IMR-90 (cell line): ENCODE measurements at regions not wholly inside any gene's neighbourhood (a gene's known extent, or its start where the extent isn't known, plus 50 kb on each side); places are given as distances from the start of the nearest gene placed in this dataset.
"Not testable (repeated sequence)": the region's sequence is repeated elsewhere in the genome, so short reads cannot be mapped to it uniquely, and the experiment has no call there.

ENCODE experiments used
- ATAC-seq: fragments of 200-7000 bp; cut with Tn5 transposase; 2 replicates; pipeline ENCODE4 v1.9.1; 2020; ENCODE audit warnings: low read depth, mild to moderate bottlenecking, moderate library complexity
- BruUV-seq: library from RNA; stranded (reverse); fragments of 400-500 nt; replicated peaks from 2 replicates; lab custom pipeline; 2021; lab: Mats Ljungman, UMichigan
- CTCF ChIA-PET: fragments of 300-600 bp; formaldehyde crosslinking; extraction: SDS; loops from one replicate; lab custom pipeline; 2021; ENCODE audit warnings: antibody characterized with exemption; lab: Yijun Ruan, JAX
- POLR2A ChIA-PET: fragments of 300-600 bp; sonication (Branson Sonifier 250); formaldehyde crosslinking; loops from one replicate; lab custom pipeline; 2022; ENCODE audit warnings: antibody characterized with exemption; ENCODE audit not compliant: unreplicated experiment; lab: Charles Lee
- DNase-seq: peaks from one replicate; pipeline ENCODE4 v3.0.0; 2013
- H2AFZ ChIP-seq: replicated peaks from 2 replicates; pipeline ENCODE3; 2013; ENCODE audit warnings: low read length, mild to moderate bottlenecking; ENCODE audit not compliant: poor library complexity
- H2AK5ac ChIP-seq: 2 replicates; pipeline ENCODE4 v1.6.1; 2013; ENCODE audit warnings: low read depth, low read length, inconsistent platforms
- H2AK9ac ChIP-seq: replicated peaks from 2 replicates; pipeline ENCODE3; 2013; ENCODE audit warnings: mild to moderate bottlenecking, low read depth, low read length, moderate library complexity; ENCODE audit not compliant: poor library complexity
- H2BK120ac ChIP-seq: 2 replicates; pipeline ENCODE4 v1.6.1; 2013; ENCODE audit warnings: low read depth, low read length, inconsistent platforms
- H2BK15ac ChIP-seq: 3 replicates; pipeline ENCODE4 v1.6.1; 2013; ENCODE audit warnings: low read depth, low read length, inconsistent platforms
- H2BK20ac ChIP-seq: 2 replicates; pipeline ENCODE4 v1.6.1; 2013; ENCODE audit warnings: low read depth, mild to moderate bottlenecking, inconsistent platforms, low read length, moderate library complexity
- H2BK5ac ChIP-seq: 2 replicates; pipeline ENCODE4 v1.6.1; 2013; ENCODE audit warnings: mild to moderate bottlenecking, low read depth, low read length, inconsistent platforms; ENCODE audit not compliant: poor library complexity, severe bottlenecking
- H3K14ac ChIP-seq: replicated peaks from 2 replicates; pipeline ENCODE4 v1.6.1; 2013; ENCODE audit warnings: low read depth, low read length, inconsistent platforms
- H3K18ac ChIP-seq: 2 replicates; pipeline ENCODE4 v1.6.1; 2013; ENCODE audit warnings: low read depth, low read length, control low read depth
- H3K23ac ChIP-seq: 2 replicates; pipeline ENCODE4 v1.6.1; 2013; ENCODE audit warnings: low read depth, low read length, inconsistent platforms
- H3K27ac ChIP-seq: 2 replicates; pipeline ENCODE4 v1.5.1; 2013; ENCODE audit warnings: mild to moderate bottlenecking, control low read depth, low read length; ENCODE audit not compliant: insufficient read depth
- H3K27me3 ChIP-seq: 2 replicates; pipeline ENCODE4 v1.6.1; 2013; ENCODE audit warnings: low read length; ENCODE audit not compliant: control insufficient read depth, insufficient read depth
- H3K36me3 ChIP-seq: 2 replicates; pipeline ENCODE4 v1.6.1; 2013; ENCODE audit warnings: low read length, mixed read lengths; ENCODE audit not compliant: control insufficient read depth, insufficient read depth
- H3K4ac ChIP-seq: 2 replicates; pipeline ENCODE4 v1.6.1; 2013; ENCODE audit warnings: low read depth, low read length, inconsistent platforms
- H3K4me1 ChIP-seq: 2 replicates; pipeline ENCODE4 v1.6.1; 2013; ENCODE audit warnings: low read length, mixed read lengths; ENCODE audit not compliant: control insufficient read depth, insufficient read depth
- H3K4me2 ChIP-seq: 2 replicates; pipeline ENCODE4 v1.6.1; 2013; ENCODE audit warnings: low read depth, mild to moderate bottlenecking, control low read depth, low read length, moderate library complexity
- H3K4me3 ChIP-seq: 2 replicates; pipeline ENCODE4 v1.5.1; 2013; ENCODE audit warnings: low read depth, mild to moderate bottlenecking, control low read depth, low read length, moderate library complexity; ENCODE audit not compliant: insufficient read depth
- H3K56ac ChIP-seq: 2 replicates; pipeline ENCODE4 v1.6.1; 2013; ENCODE audit warnings: low read length, inconsistent platforms; ENCODE audit not compliant: insufficient read depth; ENCODE audit errors: extremely low read depth
- H3K79me1 ChIP-seq, 2 experiments: 2 replicates each; pipeline ENCODE4 v1.6.1; 2013; ENCODE audit warnings: low read length in 2 of 2, inconsistent platforms in 1 of 2, low read depth in 1 of 2
- H3K9ac ChIP-seq: 2 replicates; pipeline ENCODE4 v1.6.1; 2013; ENCODE audit warnings: low read depth, low read length, control low read depth
- H3K9me1 ChIP-seq: 2 replicates; pipeline ENCODE4 v1.6.1; 2013; ENCODE audit warnings: low read length, inconsistent platforms; ENCODE audit not compliant: insufficient read depth
- H3K9me3 ChIP-seq: 2 replicates; pipeline ENCODE4 v1.6.1; 2013; ENCODE audit warnings: low read length; ENCODE audit not compliant: control insufficient read depth, insufficient read depth
- H4K20me1 ChIP-seq: 2 replicates; pipeline ENCODE4 v1.6.1; 2013; ENCODE audit warnings: low read length, inconsistent platforms; ENCODE audit not compliant: insufficient read depth
- H4K5ac ChIP-seq: 2 replicates; pipeline ENCODE4 v1.6.1; 2013; ENCODE audit warnings: mild to moderate bottlenecking, low read depth, low read length, control low read depth
- H4K8ac ChIP-seq, 2 experiments: 2 replicates each; pipeline ENCODE4 v1.6.1; 2013; ENCODE audit warnings: low read depth in 2 of 2, low read length in 2 of 2, control low read depth in 1 of 2, inconsistent platforms in 1 of 2
- H4K91ac ChIP-seq: 2 replicates; pipeline ENCODE4 v1.6.1; 2013; ENCODE audit warnings: low read depth, low read length, inconsistent platforms; ENCODE audit not compliant: insufficient read depth
- WGBS, 2 experiments: methylation state at CpG; one replicate each; pipeline versions ENCODE4 v1.1.5 to v1.1.7; 2013; ENCODE audit warnings: missing lambda C conversion rate in 2 of 2; ENCODE audit not compliant: insufficient read length in 1 of 2; ENCODE audit errors: extremely low coverage in 2 of 2; 5-methylcytosine and 5-hydroxymethylcytosine counted together
- dilution Hi-C: fragments of 300-500 bp; cut with HindIII; formaldehyde crosslinking; loops from one replicate; pipeline ENCODE4 v1.14.3; 2018; ENCODE audit warnings: low sequenced_read_pairs; ENCODE audit not compliant: unreplicated experiment
- in situ Hi-C: fragments of 300-500 bp; cut with MboI; formaldehyde crosslinking; loops from 3 replicates; pipeline ENCODE4 v1.14.3; 2019; ENCODE audit warnings: low sequenced_read_pairs, inconsistent platforms, mixed read lengths
- intact Hi-C: fragments of 100-400 bp; cut with micrococcal nuclease; formaldehyde crosslinking; loops from 2 replicates; pipeline ENCODE4 v1.10.0; 2022

GRCh38 chr13:16152849-16153248 is 3028.8 kb downstream of the TUBA3C start:
- WGBS, 2 experiments: no CpG with 5 or more reads among the region's 8 CpGs

GRCh38 chr13:16151296-16151695 is 3030.3 kb downstream of the TUBA3C start:
- H3K4me1 ChIP-seq, H3K4me3 ChIP-seq, H4K8ac ChIP-seq, dilution Hi-C loops, H2AK9ac ChIP-seq, POLR2A ChIA-PET, H3K4ac ChIP-seq, H2BK5ac ChIP-seq, H3K9me3 ChIP-seq, H2BK120ac ChIP-seq, H3K9me1 ChIP-seq, CTCF ChIA-PET, H3K23ac ChIP-seq, H3K36me3 ChIP-seq, H3K9ac ChIP-seq, H4K5ac ChIP-seq, H3K27me3 ChIP-seq, H2BK20ac ChIP-seq, H4K20me1 ChIP-seq, H2AK5ac ChIP-seq, H3K56ac ChIP-seq, in situ Hi-C loops, H2BK15ac ChIP-seq, H3K4me2 ChIP-seq, DNase-seq, H3K79me1 ChIP-seq, H4K91ac ChIP-seq, BruUV-seq, H2AFZ ChIP-seq, H3K14ac ChIP-seq, H3K27ac ChIP-seq, intact Hi-C loops, ATAC-seq, H3K18ac ChIP-seq: not testable (repeated sequence)
- WGBS, 2 experiments: no CpG with 5 or more reads among the region's 7 CpGs

More at GRCh38 chr13:16152849-16153248, 3028.8 kb downstream of the TUBA3C start:
- H2BK15ac ChIP-seq, H2BK20ac ChIP-seq, H4K5ac ChIP-seq, intact Hi-C loops, H2BK120ac ChIP-seq, DNase-seq, H3K56ac ChIP-seq, H4K20me1 ChIP-seq, POLR2A ChIA-PET, in situ Hi-C loops, H3K9me1 ChIP-seq, H3K79me1 ChIP-seq, H3K23ac ChIP-seq, H4K8ac ChIP-seq, ATAC-seq, dilution Hi-C loops, H4K91ac ChIP-seq, H3K4ac ChIP-seq, H3K9me3 ChIP-seq, H2AK9ac ChIP-seq, H2AFZ ChIP-seq, H3K36me3 ChIP-seq, CTCF ChIA-PET, H2BK5ac ChIP-seq, H3K9ac ChIP-seq, H3K4me2 ChIP-seq, H3K4me3 ChIP-seq, H2AK5ac ChIP-seq, H3K27me3 ChIP-seq, H3K27ac ChIP-seq, H3K14ac ChIP-seq, BruUV-seq, H3K18ac ChIP-seq, H3K4me1 ChIP-seq: not testable (repeated sequence)
